Amygdala (tissue), 56 donors: ENCODE measurements at regions not wholly inside any gene's neighbourhood (a gene's known extent, or its start where the extent isn't known, plus 50 kb on each side); places are given as distances from the start of the nearest gene placed in this dataset.
"Not testable (repeated sequence)": the region's sequence is repeated elsewhere in the genome, so short reads cannot be mapped to it uniquely, and the experiment has no call there.

Experiments
- DNase-seq, 56 donors: peaks; one replicate each; lab custom pipeline; 2025; lab: John Stamatoyannopoulos, UW

DNA sequence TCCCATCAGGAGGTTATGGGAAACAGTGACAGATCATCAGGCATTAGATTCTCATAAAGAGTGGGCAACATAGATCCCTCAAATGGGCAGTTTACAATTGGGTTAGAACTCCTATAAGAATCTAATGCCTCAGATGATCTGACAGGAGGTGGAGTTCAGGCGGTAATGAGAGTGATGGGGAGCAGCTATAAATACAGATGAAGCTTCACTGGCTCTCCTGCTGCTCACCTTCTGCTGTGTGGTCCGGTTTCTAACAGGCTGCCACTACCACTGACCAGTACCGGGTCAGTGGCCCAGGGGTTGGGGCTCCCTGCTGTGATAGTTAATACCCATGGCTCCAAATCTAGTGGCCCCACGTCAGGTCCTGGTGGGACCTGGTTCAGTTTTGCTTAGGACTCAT lies 135.7 kb downstream of the OR2B2 start:
- DNase-seq = no peak

DNA sequence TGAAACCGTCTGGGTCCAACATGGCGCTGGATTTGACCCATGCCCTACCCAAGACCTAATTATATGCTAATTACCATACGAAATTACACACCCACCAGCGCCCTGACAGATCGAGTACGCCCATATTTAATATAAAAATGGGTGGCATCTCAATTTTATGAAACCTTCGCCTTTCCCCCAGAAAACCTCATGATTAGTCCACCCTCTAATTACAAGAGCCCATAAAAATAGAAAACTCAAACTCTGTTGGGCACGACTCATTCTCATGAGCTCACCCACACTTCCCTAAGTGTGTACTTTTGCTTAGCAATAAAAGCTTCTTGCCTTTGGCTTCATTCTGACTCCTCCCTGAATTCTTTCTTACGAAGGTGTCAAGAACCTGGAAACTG lies 136.4 kb downstream of the OR2B2 start:
- DNase-seq = no peak

DNA sequence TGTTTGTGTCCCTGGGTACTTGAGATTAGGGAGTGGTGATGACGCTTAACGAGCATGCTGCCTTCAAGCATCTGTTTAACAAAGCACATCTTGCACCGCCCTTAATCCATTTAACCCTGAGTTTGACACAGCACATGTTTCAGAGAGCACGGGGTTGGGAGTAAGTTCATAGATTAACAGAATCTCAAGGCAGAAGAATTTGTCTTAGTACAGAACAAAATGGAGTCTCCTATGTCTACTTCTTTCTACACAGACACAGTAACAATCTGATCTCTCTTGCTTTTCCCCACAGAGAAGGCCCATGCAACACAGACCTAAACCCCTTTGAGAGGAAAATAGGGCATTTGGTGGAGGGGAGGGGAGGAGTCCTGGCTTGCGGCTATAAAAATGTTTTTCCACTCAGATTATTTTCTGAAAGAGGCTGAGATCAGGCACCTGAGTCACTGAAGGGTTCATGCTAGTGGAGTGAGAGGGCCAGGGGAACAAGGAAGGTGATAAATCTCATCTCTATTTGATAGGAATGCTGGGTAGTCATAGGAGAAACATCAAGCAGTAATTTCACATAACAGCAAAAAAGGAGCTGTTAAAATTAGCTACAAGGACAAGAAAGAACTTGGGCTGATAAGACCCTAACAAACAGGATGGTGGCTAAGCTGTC lies 136.9 kb downstream of the OR2B2 start:
- not testable (repeated sequence) for DNase-seq

DNA sequence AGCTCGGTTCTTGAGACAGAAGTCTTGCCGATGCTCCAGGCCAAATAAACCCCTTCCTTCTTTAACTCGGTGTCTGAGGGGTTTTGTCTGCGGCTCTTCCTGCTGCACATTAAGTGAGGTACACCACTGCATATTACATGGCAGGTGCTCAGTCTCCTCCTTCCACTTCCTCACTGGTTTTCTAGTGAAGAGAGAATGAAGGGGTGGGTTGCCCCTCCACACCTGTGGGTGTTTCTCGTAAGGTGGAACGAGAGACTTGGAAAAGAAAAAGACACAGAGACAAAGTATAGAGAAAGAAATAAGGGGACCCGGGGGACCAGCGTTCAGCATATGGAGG lies 138.0 kb downstream of the OR2B2 start:
- DNase-seq = not testable (repeated sequence)

DNA sequence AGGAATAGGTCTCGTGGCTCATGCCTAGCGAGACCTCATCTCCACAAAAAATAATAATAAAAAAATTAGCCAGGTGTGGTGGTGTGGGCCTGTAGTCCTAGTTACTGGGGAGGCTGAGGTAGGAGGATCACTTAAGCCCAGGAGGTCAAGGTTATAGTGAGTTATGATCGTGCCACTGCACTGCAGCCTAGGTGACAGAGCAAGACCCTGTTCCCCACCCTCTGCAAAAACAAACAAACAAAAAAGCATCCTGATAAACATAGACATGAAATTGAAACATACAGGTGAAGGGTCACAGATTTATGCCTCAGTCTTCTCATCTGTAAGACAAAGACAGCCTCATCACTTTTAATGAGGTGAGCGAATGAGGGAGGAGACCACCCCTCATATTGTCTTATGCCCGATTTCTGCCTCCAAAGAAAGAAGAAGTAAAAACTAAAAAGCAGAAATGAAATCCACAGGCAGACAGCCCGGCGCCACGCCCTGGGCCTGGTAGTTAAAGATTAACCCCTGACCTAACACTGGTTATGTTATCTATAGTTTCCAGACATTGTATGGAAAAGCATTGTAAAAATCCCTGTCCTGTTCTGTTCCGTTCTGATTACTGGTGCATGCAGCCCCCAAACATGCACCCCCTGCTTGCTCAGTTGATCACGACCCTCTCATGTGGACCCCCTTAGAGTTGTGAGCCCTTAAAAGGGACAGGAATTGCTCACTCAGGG lies 138.5 kb downstream of the OR2B2 start:
- DNase-seq = not testable (repeated sequence)

DNA sequence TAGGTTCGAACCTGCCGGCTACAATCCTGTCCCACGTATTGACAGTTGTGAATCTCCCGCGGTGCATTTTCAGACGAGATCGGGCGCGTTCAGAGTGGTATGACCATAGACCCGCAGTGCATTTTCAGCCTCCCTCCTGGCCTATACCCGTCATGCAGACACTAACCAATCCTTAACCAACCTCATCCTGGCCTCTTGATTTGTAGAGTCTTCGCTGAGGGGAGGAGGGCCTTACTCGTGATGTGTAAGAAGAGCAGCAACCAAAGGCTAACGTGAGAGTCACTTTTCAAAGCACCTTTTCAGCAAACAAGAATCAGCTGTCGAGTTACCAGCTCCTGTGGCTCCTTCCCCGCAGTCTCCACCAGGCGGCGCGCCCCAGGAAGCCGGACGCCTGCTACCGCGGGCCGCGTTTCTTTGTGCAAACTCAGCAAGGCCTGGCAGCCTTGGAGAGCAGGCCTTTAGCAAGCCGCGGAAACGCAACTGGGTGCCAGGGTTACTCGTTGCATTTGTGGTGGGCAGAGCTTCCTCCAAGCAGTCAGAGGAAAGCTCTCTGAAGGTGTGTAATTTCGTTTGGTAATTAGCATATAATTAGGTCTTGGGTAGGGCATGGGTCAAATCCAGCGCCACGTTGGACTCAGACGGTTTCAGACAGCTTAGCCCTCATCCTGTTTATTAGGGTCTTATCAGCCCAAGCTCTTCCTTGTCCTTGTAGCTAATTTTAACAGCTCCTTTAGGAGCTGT lies 139.8 kb downstream of the OR2B2 start:
- DNase-seq = peak in 50 of 56 donors; percentile 4 to 81 (median 42)

DNA sequence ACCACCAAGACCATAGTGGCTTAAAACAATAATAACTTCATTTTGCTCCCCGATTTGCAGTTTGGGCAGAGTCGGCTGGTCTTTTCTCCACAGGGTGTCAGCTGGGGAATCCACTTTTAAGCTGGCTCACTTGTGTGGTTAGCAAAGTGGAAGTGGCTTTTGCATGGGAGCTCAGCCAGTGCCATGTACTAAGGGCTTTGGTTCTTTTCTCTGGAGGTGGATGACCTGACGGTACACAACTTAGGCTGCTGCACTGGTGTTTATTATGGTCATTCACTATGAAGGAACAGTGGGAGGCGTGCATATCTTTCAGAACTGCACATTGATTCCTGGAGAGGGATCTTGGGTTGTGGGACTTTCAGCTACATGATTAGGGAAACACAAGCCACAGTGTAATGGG lies 141.0 kb downstream of the OR2B2 start:
- DNase-seq = no peak

DNA sequence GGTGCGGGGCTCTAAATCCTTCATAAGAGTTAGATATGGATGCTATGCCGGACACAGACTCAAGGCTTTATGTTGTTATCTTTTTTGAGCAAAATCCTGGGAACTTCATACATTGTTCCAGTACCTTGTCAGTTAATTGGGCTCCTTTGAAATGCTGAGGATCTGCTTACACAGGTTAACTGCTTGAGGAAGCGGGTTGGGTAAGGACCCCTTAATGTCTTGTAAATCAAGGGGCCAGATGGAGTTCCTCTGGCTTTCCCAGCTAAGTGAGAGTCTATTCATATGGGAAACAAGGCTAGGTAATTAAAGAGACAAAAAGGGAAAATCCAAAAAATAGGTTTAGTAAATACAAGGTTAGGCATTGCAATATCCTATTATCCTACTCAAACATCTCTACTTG lies 141.5 kb downstream of the OR2B2 start:
- DNase-seq = no peak

DNA sequence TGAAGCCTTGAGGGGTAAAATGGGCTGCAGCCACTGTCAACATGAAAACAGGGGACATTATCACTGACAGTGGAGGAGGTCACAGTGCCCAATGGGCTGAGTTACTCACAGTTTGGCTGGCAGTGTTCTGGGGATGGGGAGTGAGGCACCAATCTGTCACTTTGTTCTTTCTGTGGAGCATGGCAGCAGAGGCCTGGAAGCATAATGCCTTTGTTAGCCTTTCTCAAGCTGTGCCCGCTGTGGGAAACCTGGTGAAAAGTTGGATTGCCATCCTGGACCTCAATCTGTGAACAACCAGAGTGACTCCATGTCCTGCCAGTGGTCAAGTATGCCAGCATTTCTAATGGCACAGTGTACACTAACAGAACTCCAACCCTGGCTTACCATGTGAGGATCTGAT lies 143.6 kb downstream of the OR2B2 start:
- DNase-seq = no peak

DNA sequence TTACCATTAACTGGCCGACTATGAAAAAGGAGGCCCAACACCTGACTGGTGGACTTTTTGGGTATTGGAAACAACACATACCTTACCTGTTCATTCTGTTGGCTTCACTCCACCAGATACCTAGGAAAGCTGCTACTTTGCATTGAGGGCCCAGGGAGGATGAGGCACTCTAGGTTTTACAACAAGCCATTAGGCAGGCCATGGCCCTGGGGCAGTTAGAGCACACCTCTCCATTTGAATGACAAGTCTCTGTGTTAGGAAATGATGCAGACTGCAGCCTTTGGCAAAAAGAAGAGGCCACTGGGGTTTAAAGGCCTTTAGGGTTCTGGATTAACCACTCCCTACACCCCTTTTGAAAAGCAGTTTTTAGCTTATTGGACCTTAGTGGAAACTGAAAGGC lies 144.3 kb downstream of the OR2B2 start:
- DNase-seq = no peak

DNA sequence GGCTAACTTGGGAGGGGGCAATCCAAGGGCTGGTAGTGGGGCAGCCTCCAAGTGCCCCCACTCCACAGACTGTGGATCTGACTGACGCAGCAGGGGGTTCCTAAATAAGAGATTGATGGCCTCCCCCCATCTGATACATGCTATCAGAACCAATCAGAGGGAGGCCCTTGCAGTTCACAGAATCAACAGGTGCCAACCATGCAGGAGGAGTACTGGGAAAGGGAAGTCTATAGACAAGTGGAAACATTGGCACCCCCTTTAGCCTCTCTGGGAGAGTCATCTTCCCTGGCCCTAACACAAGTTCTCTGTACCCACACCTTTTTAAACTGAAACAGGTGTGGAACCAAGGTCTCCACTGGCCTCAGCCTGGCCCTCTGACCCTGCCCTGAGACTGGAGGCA lies 145.8 kb downstream of the OR2B2 start:
- DNase-seq = no peak

DNA sequence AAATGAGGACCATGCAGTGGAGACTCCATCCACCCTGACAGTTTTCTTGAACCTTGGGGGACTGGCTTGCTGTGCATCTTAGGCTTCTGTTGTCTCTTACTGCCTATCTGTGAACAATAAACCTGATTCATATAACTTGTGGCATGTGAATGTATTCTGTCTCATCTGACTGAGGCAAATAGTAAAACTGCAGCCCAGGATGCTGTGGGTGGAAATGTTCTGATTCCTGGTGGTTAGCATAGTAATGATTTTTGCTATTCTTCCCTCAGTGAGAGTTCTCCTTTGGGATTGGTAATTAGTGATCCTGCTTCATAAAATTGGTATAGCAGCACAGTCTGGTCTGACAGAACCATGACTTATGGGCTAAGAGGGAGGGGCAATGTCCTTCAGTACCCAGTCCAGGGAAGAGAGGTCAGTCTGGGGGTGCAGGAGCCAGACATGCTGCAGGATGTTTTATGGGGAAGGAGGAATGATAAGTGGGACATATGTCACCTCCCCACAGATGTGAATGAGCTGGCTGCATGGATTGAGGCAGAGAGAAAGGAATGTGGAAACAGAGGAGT lies 147.1 kb downstream of the OR2B2 start:
- DNase-seq = peak in 1 of 56 donors; percentile 3

DNA sequence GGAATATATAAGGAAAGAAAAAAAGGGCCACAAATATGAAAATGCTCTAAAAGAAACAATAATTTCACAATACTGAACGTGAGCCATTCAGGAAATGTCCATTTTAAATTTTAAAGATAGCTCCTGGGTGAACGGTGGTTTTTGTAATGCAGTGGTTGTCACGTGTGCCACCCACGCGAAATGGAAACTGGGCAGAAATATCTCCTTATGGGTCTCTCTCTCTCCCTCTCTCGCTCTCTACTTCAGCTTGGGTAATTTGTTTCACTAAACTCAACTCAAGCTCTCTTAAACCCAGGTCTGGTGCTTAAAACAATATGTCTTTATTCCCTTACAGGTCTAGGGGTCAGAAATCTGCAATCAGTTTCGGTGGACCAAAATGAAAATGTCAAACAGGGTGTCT lies 150.8 kb downstream of the OR2B2 start:
- DNase-seq = no peak

DNA sequence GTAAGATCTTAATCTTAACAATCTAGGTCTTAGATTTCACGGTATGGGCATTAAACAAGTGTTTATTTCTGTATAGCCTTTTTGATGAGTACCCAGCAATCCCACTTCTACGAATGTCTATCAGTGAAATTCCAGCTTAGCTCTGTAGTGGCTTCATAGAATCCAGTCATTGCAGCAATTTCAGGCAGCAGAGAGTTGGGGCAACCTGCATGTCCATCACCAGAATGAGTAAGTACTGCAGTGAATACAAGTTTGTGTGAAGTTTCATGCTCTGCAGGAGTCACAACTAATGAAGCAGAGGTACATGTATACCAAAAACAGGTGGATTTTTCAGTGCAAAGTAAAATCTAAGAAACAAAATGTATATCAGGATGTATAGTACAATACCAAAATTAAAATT lies 151.7 kb downstream of the OR2B2 start:
- no peak for DNase-seq

DNA sequence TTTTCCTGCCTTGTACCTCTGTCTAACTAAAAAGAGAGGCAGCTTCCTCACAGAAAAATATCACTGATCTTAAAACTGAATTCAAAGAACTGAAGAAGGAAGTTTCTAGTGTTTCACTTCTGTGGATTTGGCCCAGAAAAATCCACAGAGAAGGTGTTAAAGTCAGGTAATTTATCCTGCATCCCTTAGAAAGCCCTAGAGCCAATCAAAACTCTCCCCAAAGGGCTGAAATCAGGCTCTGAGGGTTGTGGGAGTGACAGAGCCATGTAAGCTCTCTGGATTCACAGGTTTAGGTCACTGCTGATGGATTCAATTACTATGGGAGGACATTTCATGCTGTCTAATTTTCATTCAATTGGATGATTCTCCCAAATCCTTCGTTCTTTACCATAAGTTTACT lies 152.3 kb downstream of the OR2B2 start:
- no peak for DNase-seq

DNA sequence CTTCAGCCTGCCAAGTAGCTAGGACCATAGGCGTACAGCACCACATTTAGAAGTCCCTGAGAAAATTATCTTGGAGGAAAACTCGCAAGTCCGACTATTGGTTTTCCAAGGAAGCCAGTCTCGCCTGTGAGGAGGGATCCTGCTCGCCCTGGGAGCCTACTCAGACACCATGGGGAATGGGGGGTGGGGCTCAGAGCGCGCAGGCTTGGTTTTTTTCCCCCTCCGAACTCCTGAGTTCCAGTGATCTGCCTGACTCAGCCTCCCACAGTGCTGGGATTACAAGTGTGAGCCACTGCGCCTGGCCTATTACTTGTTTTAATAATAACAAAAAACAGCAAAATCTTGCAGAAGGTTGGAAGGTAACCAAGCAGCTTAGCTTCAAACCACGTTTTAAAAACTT lies 153.7 kb downstream of the OR2B2 start:
- no peak for DNase-seq

DNA sequence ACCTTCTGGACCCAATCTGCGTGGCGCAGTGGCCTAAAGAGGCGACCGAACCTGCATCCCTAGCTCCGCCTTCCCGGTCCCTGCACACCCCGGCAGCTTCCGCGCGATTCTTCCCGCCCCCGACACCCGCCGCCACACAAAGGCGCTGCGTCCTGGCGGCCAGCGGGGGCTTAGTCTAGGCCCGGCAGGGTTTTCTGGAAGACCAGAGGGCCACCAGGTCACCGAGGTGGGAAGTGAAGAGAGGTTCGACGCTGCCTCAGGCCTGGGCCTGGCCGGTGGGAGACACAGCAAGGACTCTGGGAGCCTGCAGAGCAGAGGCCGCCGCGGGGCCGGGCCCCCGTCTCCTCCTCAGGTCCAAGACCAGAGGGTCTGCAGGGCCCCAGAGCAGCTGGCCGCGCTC lies 154.9 kb downstream of the OR2B2 start:
- DNase-seq = peak in 3 of 56 donors; percentile 2 to 13 (median 2)

DNA sequence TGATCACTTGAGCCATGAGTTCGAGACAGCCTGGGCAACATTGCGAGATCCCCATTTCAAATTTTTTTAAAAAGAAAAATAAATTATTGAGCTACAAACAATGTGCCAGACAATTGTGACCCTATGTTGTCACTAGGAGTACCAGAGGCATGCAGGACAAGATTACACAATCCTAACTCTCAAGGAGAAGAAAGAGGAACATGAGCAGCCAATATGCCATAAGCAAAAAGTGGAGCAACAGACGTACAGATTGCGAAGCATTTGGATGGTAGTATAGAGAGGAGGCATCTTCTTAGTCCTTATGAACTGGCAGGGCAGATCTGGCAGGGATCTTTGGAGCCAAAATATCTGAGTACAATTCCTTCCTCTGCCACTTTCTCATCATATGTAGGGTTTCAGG lies 156.4 kb downstream of the OR2B2 start:
- no peak for DNase-seq

DNA sequence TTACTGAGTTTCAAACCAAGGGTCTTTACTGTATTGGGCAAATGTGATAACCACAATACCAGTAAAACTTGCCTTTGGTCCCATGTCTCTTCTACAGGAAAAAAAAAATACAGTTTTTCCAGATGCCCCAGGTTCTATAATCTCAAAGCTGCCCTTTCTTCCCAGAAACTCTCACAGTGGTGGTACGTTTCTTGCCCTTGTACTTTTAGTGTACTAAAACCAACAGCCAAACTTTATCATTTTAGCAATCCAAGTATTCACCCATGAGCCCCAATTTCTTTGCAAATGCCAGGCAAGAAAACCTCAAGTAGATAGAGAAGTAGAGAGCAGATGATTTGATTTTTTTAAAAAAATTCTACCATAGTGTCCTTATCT lies 157.8 kb downstream of the OR2B2 start:
- no peak for DNase-seq

DNA sequence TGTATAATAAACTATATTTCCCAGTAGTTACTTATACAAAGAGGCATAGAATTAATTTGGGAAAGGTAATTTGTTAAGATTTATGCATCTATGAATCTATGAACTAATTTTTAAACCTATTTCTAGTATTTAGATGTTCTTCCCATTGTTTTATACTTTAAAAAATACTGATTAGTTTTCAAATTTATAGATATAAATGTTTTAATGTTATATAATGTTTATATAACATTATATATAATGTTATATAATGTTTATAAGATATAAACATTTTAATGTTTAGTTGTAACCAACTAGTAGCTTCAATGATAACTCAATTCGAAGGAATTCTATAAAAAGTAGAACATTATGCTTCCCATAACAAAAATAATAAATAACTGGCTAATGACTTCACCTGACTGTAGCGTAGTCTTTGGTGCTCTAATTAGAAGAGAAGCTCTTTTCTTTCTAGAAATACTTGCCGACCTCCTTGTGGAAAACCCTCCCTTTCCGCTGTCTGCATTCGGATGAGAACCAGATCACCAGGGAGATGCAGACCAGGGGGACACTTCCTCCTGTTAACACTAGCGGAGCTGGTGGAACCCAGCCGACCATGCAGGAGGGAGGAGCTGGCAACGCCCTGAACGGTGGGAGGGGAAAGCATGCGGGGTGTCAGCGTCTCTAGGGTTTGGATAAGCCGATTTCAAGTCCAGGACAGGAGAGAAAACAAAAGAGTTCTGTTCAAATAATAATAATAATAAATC lies 158.4 kb downstream of the OR2B2 start:
- DNase-seq = peak in 36 of 56 donors; percentile 2 to 59 (median 20)
